ENCODE measurements at regions not wholly inside any gene's neighbourhood (a gene's known extent, or its start where the extent isn't known, plus 50 kb on each side); places are given as distances from the start of the nearest gene placed in this dataset.

GRCh38 chr1:29521811-29522580, 285.7 kb downstream of the PTPRU start:
- no peak for DNase-seq (ENCODE audit: low spot score)

GRCh38 chr1:29521438-29521715, 285.1 kb downstream of the PTPRU start:
- no peak for DNase-seq (ENCODE audit: low spot score)

GRCh38 chr1:29520571-29521437, 284.5 kb downstream of the PTPRU start:
- DNase-seq (ENCODE audit: low spot score) = no peak

GRCh38 chr1:29519788-29520110, 283.4 kb downstream of the PTPRU start:
- DNase-seq (ENCODE audit: low spot score) = no peak

- no peak for DNase-seq (ENCODE audit: low spot score)
Observed at GRCh38 chr1:29519108-29519787, 282.9 kb downstream of the PTPRU start.

- no peak for DNase-seq (ENCODE audit: low spot score)
Observed at GRCh38 chr1:29518183-29518835, 282.0 kb downstream of the PTPRU start.

GRCh38 chr1:29517251-29518086, 281.1 kb downstream of the PTPRU start:
- DNase-seq (ENCODE audit: low spot score) = no peak

- DNase-seq (ENCODE audit: low spot score) = no peak
Observed at GRCh38 chr1:29516063-29516820, 279.9 kb downstream of the PTPRU start.

- DNase-seq (ENCODE audit: low spot score) = no peak
Observed at GRCh38 chr1:29515170-29515955, 279.0 kb downstream of the PTPRU start.

GRCh38 chr1:29514361-29515169, 278.2 kb downstream of the PTPRU start:
- DNase-seq (ENCODE audit: low spot score) = no peak

GRCh38 chr1:29513357-29513756, 277.0 kb downstream of the PTPRU start:
- no peak for DNase-seq (ENCODE audit: low spot score)

- DNase-seq (ENCODE audit: low spot score) = no peak
Observed at GRCh38 chr1:29511436-29511835, 275.1 kb downstream of the PTPRU start.

GRCh38 chr1:29508458-29509107, 272.3 kb downstream of the PTPRU start:
- no peak for DNase-seq (ENCODE audit: low spot score)

GRCh38 chr1:29506678-29507225, 270.4 kb downstream of the PTPRU start:
- DNase-seq (ENCODE audit: low spot score) = no peak

GRCh38 chr1:29505532-29506220, 269.4 kb downstream of the PTPRU start:
- no peak for DNase-seq (ENCODE audit: low spot score)

GRCh38 chr1:29504709-29505410, 268.5 kb downstream of the PTPRU start:
- no peak for DNase-seq (ENCODE audit: low spot score)

GRCh38 chr1:29504196-29504595, 267.9 kb downstream of the PTPRU start:
- DNase-seq (ENCODE audit: low spot score) = peak; percentile 71

Data from umbilical cord (tissue), 1 donor.